GM23338 (cell line): ENCODE measurements at regions not wholly inside any gene's neighbourhood (a gene's known extent, or its start where the extent isn't known, plus 50 kb on each side); places are given as distances from the start of the nearest gene placed in this dataset.

ENCODE experiments used
- CREB1 ChIP-seq: fragments of 250-450 bp; sonication (Bioruptor Pico); IDR thresholded peaks from 2 replicates; pipeline ENCODE4 v1.5.0; 2020; ENCODE audit warnings: low read depth, mild to moderate bottlenecking, moderate library complexity
- CTCF ChIP-seq, 2 experiments: fragments of 200-600 bp in 1 of 2; sonication (generic) in 1 of 2; conservative IDR thresholded peaks; 2 replicates each; pipeline versions ENCODE4 v1.5.1 to v1.6.1; 2016 to 2017; ENCODE audit warnings: antibody characterized with exemption in 2 of 2, low read depth in 2 of 2, mild to moderate bottlenecking in 2 of 2, moderate library complexity in 1 of 2
- EZH2 ChIP-seq: fragments of 200-600 bp; sonication (generic); IDR thresholded peaks from one replicate; pipeline ENCODE4 v1.8.0; 2017; ENCODE audit warnings: antibody characterized with exemption, mild to moderate bottlenecking, low read depth; ENCODE audit not compliant: unreplicated experiment
- EZH2phosphoT487 ChIP-seq: fragments of 200-600 bp; sonication (generic); IDR thresholded peaks from one replicate; pipeline ENCODE4 v1.8.1; 2018; ENCODE audit warnings: antibody characterized with exemption; ENCODE audit not compliant: unreplicated experiment
- JUNB ChIP-seq: IDR thresholded peaks from one replicate; pipeline ENCODE4 v1.6.1; 2016; ENCODE audit warnings: antibody characterized with exemption; ENCODE audit not compliant: unreplicated experiment
- NANOG ChIP-seq: IDR thresholded peaks from 2 replicates; pipeline ENCODE4 v1.6.1; 2016; ENCODE audit warnings: antibody characterized with exemption, borderline replicate concordance
- POLR2AphosphoS5 ChIP-seq: IDR thresholded peaks from 2 replicates; pipeline ENCODE4 v1.6.1; 2016; ENCODE audit warnings: antibody characterized with exemption, low read depth
- ZNF114 ChIP-seq: fragments of 250-450 bp; sonication (Bioruptor Pico); IDR thresholded peaks from 2 replicates; pipeline ENCODE4 v1.5.0; 2020; ENCODE audit warnings: mild to moderate bottlenecking, moderate library complexity
- TF ChIP-seq, protein P1 (sequence below): IDR thresholded peaks from one replicate; pipeline ENCODE4 v1.6.1; 2018; ENCODE audit warnings: antibody characterized with exemption; ENCODE audit not compliant: unreplicated experiment

- TF ChIP-seq CTCF (conservative IDR thresholded peaks at IDR 0.05; ENCODE audit: low read depth in 2 of 2) (no peak), POLR2AphosphoS5 (no peak), EZH2 (no peak), EZH2phosphoT487 (no peak), ZNF114 (CRISPR knock-in tag) (no peak), NANOG (no peak), CREB1 (CRISPR knock-in tag) (no peak), JUNB (no peak)
- TF ChIP-seq, protein P1, sequence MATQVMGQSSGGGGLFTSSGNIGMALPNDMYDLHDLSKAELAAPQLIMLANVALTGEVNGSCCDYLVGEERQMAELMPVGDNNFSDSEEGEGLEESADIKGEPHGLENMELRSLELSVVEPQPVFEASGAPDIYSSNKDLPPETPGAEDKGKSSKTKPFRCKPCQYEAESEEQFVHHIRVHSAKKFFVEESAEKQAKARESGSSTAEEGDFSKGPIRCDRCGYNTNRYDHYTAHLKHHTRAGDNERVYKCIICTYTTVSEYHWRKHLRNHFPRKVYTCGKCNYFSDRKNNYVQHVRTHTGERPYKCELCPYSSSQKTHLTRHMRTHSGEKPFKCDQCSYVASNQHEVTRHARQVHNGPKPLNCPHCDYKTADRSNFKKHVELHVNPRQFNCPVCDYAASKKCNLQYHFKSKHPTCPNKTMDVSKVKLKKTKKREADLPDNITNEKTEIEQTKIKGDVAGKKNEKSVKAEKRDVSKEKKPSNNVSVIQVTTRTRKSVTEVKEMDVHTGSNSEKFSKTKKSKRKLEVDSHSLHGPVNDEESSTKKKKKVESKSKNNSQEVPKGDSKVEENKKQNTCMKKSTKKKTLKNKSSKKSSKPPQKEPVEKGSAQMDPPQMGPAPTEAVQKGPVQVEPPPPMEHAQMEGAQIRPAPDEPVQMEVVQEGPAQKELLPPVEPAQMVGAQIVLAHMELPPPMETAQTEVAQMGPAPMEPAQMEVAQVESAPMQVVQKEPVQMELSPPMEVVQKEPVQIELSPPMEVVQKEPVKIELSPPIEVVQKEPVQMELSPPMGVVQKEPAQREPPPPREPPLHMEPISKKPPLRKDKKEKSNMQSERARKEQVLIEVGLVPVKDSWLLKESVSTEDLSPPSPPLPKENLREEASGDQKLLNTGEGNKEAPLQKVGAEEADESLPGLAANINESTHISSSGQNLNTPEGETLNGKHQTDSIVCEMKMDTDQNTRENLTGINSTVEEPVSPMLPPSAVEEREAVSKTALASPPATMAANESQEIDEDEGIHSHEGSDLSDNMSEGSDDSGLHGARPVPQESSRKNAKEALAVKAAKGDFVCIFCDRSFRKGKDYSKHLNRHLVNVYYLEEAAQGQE = no peak
Observed at GRCh38 chr5:124297826-124298225, 448.6 kb downstream of the ZNF608 start.
